ENCODE measurements at regions not wholly inside any gene's neighbourhood (a gene's known extent, or its start where the extent isn't known, plus 50 kb on each side); places are given as distances from the start of the nearest gene placed in this dataset.

GRCh38 chr3:95670765-95671164 is 1143.6 kb upstream of the EPHA6 start:
- no peak for TF ChIP-seq POLR2A (IDR thresholded peaks at IDR 0.05)
- TF ChIP-seq, protein P1, sequence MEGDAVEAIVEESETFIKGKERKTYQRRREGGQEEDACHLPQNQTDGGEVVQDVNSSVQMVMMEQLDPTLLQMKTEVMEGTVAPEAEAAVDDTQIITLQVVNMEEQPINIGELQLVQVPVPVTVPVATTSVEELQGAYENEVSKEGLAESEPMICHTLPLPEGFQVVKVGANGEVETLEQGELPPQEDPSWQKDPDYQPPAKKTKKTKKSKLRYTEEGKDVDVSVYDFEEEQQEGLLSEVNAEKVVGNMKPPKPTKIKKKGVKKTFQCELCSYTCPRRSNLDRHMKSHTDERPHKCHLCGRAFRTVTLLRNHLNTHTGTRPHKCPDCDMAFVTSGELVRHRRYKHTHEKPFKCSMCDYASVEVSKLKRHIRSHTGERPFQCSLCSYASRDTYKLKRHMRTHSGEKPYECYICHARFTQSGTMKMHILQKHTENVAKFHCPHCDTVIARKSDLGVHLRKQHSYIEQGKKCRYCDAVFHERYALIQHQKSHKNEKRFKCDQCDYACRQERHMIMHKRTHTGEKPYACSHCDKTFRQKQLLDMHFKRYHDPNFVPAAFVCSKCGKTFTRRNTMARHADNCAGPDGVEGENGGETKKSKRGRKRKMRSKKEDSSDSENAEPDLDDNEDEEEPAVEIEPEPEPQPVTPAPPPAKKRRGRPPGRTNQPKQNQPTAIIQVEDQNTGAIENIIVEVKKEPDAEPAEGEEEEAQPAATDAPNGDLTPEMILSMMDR (IDR thresholded peaks at IDR 0.05), result no peak
